HepG2 (cell line): ENCODE measurements at regions not wholly inside any gene's neighbourhood (a gene's known extent, or its start where the extent isn't known, plus 50 kb on each side); places are given as distances from the start of the nearest gene placed in this dataset.
"Not testable (repeated sequence)": the region's sequence is repeated elsewhere in the genome, so short reads cannot be mapped to it uniquely, and the experiment has no call there.

ENCODE experiments used
- MAZ ChIP-seq, 2 experiments: sonication (generic) in 1 of 2; formaldehyde crosslinking in 1 of 2; IDR thresholded peaks; 2 replicates each; pipeline versions ENCODE4 v1.5.0 to v1.6.1; 2012 to 2020; ENCODE audit warnings: low read depth in 2 of 2, mild to moderate bottlenecking in 2 of 2, borderline replicate concordance in 1 of 2, improper control_type of control experiment in 1 of 2, low read length in 1 of 2, missing genetic modification reagents in 1 of 2, moderate library complexity in 1 of 2
- POLR2AphosphoS2 ChIP-seq: IDR thresholded peaks from 2 replicates; pipeline ENCODE4 v1.6.1; 2011; ENCODE audit warnings: low read depth, low read length, improper control_type of control experiment
- TBX3 ChIP-seq: fragments of 450-650 bp; IDR thresholded peaks from 2 replicates; pipeline ENCODE4 v1.6.1; 2017; ENCODE audit warnings: antibody characterized with exemption, mild to moderate bottlenecking, inconsistent platforms, borderline replicate concordance
- TEAD2 ChIP-seq: sonication (generic); formaldehyde crosslinking; IDR thresholded peaks from 2 replicates; pipeline ENCODE4 v1.9.0; 2021; ENCODE audit warnings: missing genetic modification reagents
- TF ChIP-seq, protein P1 (sequence below): sonication (generic); formaldehyde crosslinking; IDR thresholded peaks from 2 replicates; pipeline ENCODE4 v1.4.0; 2020; ENCODE audit warnings: missing genetic modification reagents
- TF ChIP-seq, protein P2 (sequence below): sonication (generic); formaldehyde crosslinking; IDR thresholded peaks from 2 replicates; pipeline ENCODE4 v1.5.0; 2020; ENCODE audit warnings: mild to moderate bottlenecking, missing genetic modification reagents, moderate library complexity
- TF ChIP-seq, protein P3 (sequence below): sonication (generic); formaldehyde crosslinking; IDR thresholded peaks from 2 replicates; pipeline ENCODE4 v1.4.0; 2020; ENCODE audit warnings: missing genetic modification reagents
- TF ChIP-seq, protein P4 (sequence below): sonication (generic); formaldehyde crosslinking; conservative IDR thresholded peaks from 2 replicates; pipeline ENCODE4 v1.5.0; 2020; ENCODE audit warnings: missing genetic modification reagents

DNA sequence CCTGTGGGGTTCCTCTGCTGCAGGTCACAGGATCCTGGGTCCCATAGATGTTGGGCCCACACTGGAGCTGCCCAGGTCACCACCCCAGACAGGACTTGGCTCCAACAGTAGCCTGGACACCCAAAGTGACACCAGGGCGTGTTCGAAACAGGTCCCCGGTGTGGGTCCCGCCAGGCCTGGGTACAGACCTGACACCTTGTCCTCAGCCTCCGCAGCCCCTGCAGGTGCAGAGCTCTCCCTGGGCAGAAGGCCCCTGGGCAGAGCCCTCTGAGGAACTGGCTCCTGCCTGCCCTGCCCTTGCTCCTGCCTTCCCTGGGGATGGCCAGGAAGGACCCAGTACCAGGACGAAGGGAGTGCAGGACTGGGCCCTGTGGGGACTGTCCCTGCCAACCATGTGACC lies 50.3 kb upstream of the GOLGA6L6 start:
- TF ChIP-seq, protein P1, sequence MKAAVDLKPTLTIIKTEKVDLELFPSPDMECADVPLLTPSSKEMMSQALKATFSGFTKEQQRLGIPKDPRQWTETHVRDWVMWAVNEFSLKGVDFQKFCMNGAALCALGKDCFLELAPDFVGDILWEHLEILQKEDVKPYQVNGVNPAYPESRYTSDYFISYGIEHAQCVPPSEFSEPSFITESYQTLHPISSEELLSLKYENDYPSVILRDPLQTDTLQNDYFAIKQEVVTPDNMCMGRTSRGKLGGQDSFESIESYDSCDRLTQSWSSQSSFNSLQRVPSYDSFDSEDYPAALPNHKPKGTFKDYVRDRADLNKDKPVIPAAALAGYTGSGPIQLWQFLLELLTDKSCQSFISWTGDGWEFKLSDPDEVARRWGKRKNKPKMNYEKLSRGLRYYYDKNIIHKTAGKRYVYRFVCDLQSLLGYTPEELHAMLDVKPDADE: not testable (repeated sequence)
- TF ChIP-seq, protein P2, sequence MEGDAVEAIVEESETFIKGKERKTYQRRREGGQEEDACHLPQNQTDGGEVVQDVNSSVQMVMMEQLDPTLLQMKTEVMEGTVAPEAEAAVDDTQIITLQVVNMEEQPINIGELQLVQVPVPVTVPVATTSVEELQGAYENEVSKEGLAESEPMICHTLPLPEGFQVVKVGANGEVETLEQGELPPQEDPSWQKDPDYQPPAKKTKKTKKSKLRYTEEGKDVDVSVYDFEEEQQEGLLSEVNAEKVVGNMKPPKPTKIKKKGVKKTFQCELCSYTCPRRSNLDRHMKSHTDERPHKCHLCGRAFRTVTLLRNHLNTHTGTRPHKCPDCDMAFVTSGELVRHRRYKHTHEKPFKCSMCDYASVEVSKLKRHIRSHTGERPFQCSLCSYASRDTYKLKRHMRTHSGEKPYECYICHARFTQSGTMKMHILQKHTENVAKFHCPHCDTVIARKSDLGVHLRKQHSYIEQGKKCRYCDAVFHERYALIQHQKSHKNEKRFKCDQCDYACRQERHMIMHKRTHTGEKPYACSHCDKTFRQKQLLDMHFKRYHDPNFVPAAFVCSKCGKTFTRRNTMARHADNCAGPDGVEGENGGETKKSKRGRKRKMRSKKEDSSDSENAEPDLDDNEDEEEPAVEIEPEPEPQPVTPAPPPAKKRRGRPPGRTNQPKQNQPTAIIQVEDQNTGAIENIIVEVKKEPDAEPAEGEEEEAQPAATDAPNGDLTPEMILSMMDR (CRISPR knock-in tag): not testable (repeated sequence)
- TF ChIP-seq TEAD2 (CRISPR knock-in tag); POLR2AphosphoS2; TBX3; MAZ (IDR thresholded peaks at IDR 0.05; ENCODE audit: borderline replicate concordance, low read depth, low read length); MAZ (CRISPR knock-in tag; IDR thresholded peaks at IDR 0.05; ENCODE audit: low read depth): not testable (repeated sequence)
- TF ChIP-seq, protein P3, sequence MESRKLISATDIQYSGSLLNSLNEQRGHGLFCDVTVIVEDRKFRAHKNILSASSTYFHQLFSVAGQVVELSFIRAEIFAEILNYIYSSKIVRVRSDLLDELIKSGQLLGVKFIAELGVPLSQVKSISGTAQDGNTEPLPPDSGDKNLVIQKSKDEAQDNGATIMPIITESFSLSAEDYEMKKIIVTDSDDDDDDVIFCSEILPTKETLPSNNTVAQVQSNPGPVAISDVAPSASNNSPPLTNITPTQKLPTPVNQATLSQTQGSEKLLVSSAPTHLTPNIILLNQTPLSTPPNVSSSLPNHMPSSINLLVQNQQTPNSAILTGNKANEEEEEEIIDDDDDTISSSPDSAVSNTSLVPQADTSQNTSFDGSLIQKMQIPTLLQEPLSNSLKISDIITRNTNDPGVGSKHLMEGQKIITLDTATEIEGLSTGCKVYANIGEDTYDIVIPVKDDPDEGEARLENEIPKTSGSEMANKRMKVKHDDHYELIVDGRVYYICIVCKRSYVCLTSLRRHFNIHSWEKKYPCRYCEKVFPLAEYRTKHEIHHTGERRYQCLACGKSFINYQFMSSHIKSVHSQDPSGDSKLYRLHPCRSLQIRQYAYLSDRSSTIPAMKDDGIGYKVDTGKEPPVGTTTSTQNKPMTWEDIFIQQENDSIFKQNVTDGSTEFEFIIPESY: not testable (repeated sequence)
- TF ChIP-seq, protein P4, sequence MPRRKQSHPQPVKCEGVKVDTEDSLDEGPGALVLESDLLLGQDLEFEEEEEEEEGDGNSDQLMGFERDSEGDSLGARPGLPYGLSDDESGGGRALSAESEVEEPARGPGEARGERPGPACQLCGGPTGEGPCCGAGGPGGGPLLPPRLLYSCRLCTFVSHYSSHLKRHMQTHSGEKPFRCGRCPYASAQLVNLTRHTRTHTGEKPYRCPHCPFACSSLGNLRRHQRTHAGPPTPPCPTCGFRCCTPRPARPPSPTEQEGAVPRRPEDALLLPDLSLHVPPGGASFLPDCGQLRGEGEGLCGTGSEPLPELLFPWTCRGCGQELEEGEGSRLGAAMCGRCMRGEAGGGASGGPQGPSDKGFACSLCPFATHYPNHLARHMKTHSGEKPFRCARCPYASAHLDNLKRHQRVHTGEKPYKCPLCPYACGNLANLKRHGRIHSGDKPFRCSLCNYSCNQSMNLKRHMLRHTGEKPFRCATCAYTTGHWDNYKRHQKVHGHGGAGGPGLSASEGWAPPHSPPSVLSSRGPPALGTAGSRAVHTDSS (CRISPR knock-in tag): not testable (repeated sequence)
